IMR-90 (cell line): ENCODE measurements at regions not wholly inside any gene's neighbourhood (a gene's known extent, or its start where the extent isn't known, plus 50 kb on each side); places are given as distances from the start of the nearest gene placed in this dataset.

Experiments
- ATAC-seq: fragments of 200-7000 bp; cut with Tn5 transposase; 2 replicates; pipeline ENCODE4 v1.9.1; 2020; ENCODE audit warnings: low read depth, mild to moderate bottlenecking, moderate library complexity
- BruUV-seq: library from RNA; stranded (reverse); fragments of 400-500 nt; replicated peaks from 2 replicates; lab custom pipeline; 2021; lab: Mats Ljungman, UMichigan
- CTCF ChIA-PET: fragments of 300-600 bp; formaldehyde crosslinking; extraction: SDS; loops from one replicate; lab custom pipeline; 2021; ENCODE audit warnings: antibody characterized with exemption; lab: Yijun Ruan, JAX
- POLR2A ChIA-PET: fragments of 300-600 bp; sonication (Branson Sonifier 250); formaldehyde crosslinking; loops from one replicate; lab custom pipeline; 2022; ENCODE audit warnings: antibody characterized with exemption; ENCODE audit not compliant: unreplicated experiment; lab: Charles Lee
- DNase-seq: peaks from one replicate; pipeline ENCODE4 v3.0.0; 2013
- H2AFZ ChIP-seq: replicated peaks from 2 replicates; pipeline ENCODE3; 2013; ENCODE audit warnings: low read length, mild to moderate bottlenecking; ENCODE audit not compliant: poor library complexity
- H2AK5ac ChIP-seq: 2 replicates; pipeline ENCODE4 v1.6.1; 2013; ENCODE audit warnings: low read depth, low read length, inconsistent platforms
- H2AK9ac ChIP-seq: replicated peaks from 2 replicates; pipeline ENCODE3; 2013; ENCODE audit warnings: mild to moderate bottlenecking, low read depth, low read length, moderate library complexity; ENCODE audit not compliant: poor library complexity
- H2BK120ac ChIP-seq: 2 replicates; pipeline ENCODE4 v1.6.1; 2013; ENCODE audit warnings: low read depth, low read length, inconsistent platforms
- H2BK15ac ChIP-seq: 3 replicates; pipeline ENCODE4 v1.6.1; 2013; ENCODE audit warnings: low read depth, low read length, inconsistent platforms
- H2BK20ac ChIP-seq: 2 replicates; pipeline ENCODE4 v1.6.1; 2013; ENCODE audit warnings: low read depth, mild to moderate bottlenecking, inconsistent platforms, low read length, moderate library complexity
- H2BK5ac ChIP-seq: 2 replicates; pipeline ENCODE4 v1.6.1; 2013; ENCODE audit warnings: mild to moderate bottlenecking, low read depth, low read length, inconsistent platforms; ENCODE audit not compliant: poor library complexity, severe bottlenecking
- H3K14ac ChIP-seq: replicated peaks from 2 replicates; pipeline ENCODE4 v1.6.1; 2013; ENCODE audit warnings: low read depth, low read length, inconsistent platforms
- H3K18ac ChIP-seq: 2 replicates; pipeline ENCODE4 v1.6.1; 2013; ENCODE audit warnings: low read depth, low read length, control low read depth
- H3K23ac ChIP-seq: 2 replicates; pipeline ENCODE4 v1.6.1; 2013; ENCODE audit warnings: low read depth, low read length, inconsistent platforms
- H3K27ac ChIP-seq: 2 replicates; pipeline ENCODE4 v1.5.1; 2013; ENCODE audit warnings: mild to moderate bottlenecking, control low read depth, low read length; ENCODE audit not compliant: insufficient read depth
- H3K27me3 ChIP-seq: 2 replicates; pipeline ENCODE4 v1.6.1; 2013; ENCODE audit warnings: low read length; ENCODE audit not compliant: control insufficient read depth, insufficient read depth
- H3K36me3 ChIP-seq: 2 replicates; pipeline ENCODE4 v1.6.1; 2013; ENCODE audit warnings: low read length, mixed read lengths; ENCODE audit not compliant: control insufficient read depth, insufficient read depth
- H3K4ac ChIP-seq: 2 replicates; pipeline ENCODE4 v1.6.1; 2013; ENCODE audit warnings: low read depth, low read length, inconsistent platforms
- H3K4me1 ChIP-seq: 2 replicates; pipeline ENCODE4 v1.6.1; 2013; ENCODE audit warnings: low read length, mixed read lengths; ENCODE audit not compliant: control insufficient read depth, insufficient read depth
- H3K4me2 ChIP-seq: 2 replicates; pipeline ENCODE4 v1.6.1; 2013; ENCODE audit warnings: low read depth, mild to moderate bottlenecking, control low read depth, low read length, moderate library complexity
- H3K4me3 ChIP-seq: 2 replicates; pipeline ENCODE4 v1.5.1; 2013; ENCODE audit warnings: low read depth, mild to moderate bottlenecking, control low read depth, low read length, moderate library complexity; ENCODE audit not compliant: insufficient read depth
- H3K56ac ChIP-seq: 2 replicates; pipeline ENCODE4 v1.6.1; 2013; ENCODE audit warnings: low read length, inconsistent platforms; ENCODE audit not compliant: insufficient read depth; ENCODE audit errors: extremely low read depth
- H3K79me1 ChIP-seq, 2 experiments: 2 replicates each; pipeline ENCODE4 v1.6.1; 2013; ENCODE audit warnings: low read length in 2 of 2, inconsistent platforms in 1 of 2, low read depth in 1 of 2
- H3K9ac ChIP-seq: 2 replicates; pipeline ENCODE4 v1.6.1; 2013; ENCODE audit warnings: low read depth, low read length, control low read depth
- H3K9me1 ChIP-seq: 2 replicates; pipeline ENCODE4 v1.6.1; 2013; ENCODE audit warnings: low read length, inconsistent platforms; ENCODE audit not compliant: insufficient read depth
- H3K9me3 ChIP-seq: 2 replicates; pipeline ENCODE4 v1.6.1; 2013; ENCODE audit warnings: low read length; ENCODE audit not compliant: control insufficient read depth, insufficient read depth
- H4K20me1 ChIP-seq: 2 replicates; pipeline ENCODE4 v1.6.1; 2013; ENCODE audit warnings: low read length, inconsistent platforms; ENCODE audit not compliant: insufficient read depth
- H4K5ac ChIP-seq: 2 replicates; pipeline ENCODE4 v1.6.1; 2013; ENCODE audit warnings: mild to moderate bottlenecking, low read depth, low read length, control low read depth
- H4K8ac ChIP-seq, 2 experiments: 2 replicates each; pipeline ENCODE4 v1.6.1; 2013; ENCODE audit warnings: low read depth in 2 of 2, low read length in 2 of 2, control low read depth in 1 of 2, inconsistent platforms in 1 of 2
- H4K91ac ChIP-seq: 2 replicates; pipeline ENCODE4 v1.6.1; 2013; ENCODE audit warnings: low read depth, low read length, inconsistent platforms; ENCODE audit not compliant: insufficient read depth
- FOS ChIP-seq: fragments of 150-350 bp; IDR thresholded peaks from 2 replicates; pipeline ENCODE4 v1.6.1; 2016; ENCODE audit warnings: low read depth, low read length
- NFE2L2 ChIP-seq: fragments of 150-350 bp; IDR thresholded peaks from 2 replicates; pipeline ENCODE4 v1.6.1; 2016; ENCODE audit warnings: low read depth, mild to moderate bottlenecking, low read length
- POLR2A ChIP-seq: IDR thresholded peaks from 2 replicates; pipeline ENCODE4 v1.6.1; 2012; ENCODE audit warnings: mild to moderate bottlenecking, low read depth, low read length
- RCOR1 ChIP-seq: IDR thresholded peaks from 2 replicates; pipeline ENCODE4 v1.6.1; 2012; ENCODE audit warnings: mild to moderate bottlenecking, low read length, improper control_type of control experiment; ENCODE audit not compliant: insufficient replicate concordance
- RFX5 ChIP-seq: IDR thresholded peaks from 2 replicates; pipeline ENCODE4 v1.8.0; 2012; ENCODE audit warnings: low read depth, mild to moderate bottlenecking, low read length, moderate library complexity
- WGBS, 2 experiments: methylation state at CpG; one replicate each; pipeline versions ENCODE4 v1.1.5 to v1.1.7; 2013; ENCODE audit warnings: missing lambda C conversion rate in 2 of 2; ENCODE audit not compliant: insufficient read length in 1 of 2; ENCODE audit errors: extremely low coverage in 2 of 2; 5-methylcytosine and 5-hydroxymethylcytosine counted together
- dilution Hi-C: fragments of 300-500 bp; cut with HindIII; formaldehyde crosslinking; loops from one replicate; pipeline ENCODE4 v1.14.3; 2018; ENCODE audit warnings: low sequenced_read_pairs; ENCODE audit not compliant: unreplicated experiment
- in situ Hi-C: fragments of 300-500 bp; cut with MboI; formaldehyde crosslinking; loops from 3 replicates; pipeline ENCODE4 v1.14.3; 2019; ENCODE audit warnings: low sequenced_read_pairs, inconsistent platforms, mixed read lengths
- intact Hi-C: fragments of 100-400 bp; cut with micrococcal nuclease; formaldehyde crosslinking; loops from 2 replicates; pipeline ENCODE4 v1.10.0; 2022

DNA sequence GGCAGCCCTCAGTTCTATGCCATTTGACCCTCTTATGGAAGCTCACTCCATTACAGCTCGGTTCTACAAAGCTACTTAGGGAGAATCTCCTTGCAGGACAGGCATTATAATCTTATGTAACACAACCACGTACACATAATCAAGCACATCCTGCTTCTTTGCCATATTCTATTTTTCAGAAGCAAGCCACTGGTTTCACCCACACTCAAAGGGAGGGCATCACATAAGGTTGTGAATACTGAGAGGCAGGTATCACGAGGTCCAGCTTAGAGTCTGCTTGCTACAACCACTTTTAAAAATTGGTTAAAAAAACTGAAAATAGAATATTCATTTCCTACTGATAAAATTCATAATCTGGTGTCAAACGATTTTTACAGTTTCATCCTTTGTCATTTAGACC, 589.2 kb downstream of the SLC16A7 start:
- Histone ChIP-seq H2BK5ac (no peak overlapping the region), H3K14ac (no peak overlapping the region), H3K9ac (no peak overlapping the region), H4K8ac (no peak overlapping the region), H2AK5ac (no peak overlapping the region), H2BK120ac (no peak overlapping the region), H3K18ac (no peak overlapping the region), H4K91ac (no peak overlapping the region), H2BK15ac (no peak overlapping the region), H3K4ac (no peak overlapping the region), H2BK20ac (no peak overlapping the region), H3K4me1 (peaks cover 2% of the 10 kb centered on the region), H4K5ac (no peak overlapping the region), H4K20me1 (no peaks in the 10 kb centered on the region), H3K9me3 (no peaks in the 10 kb centered on the region), H2AFZ (no peak overlapping the region), H3K36me3 (no peaks in the 10 kb centered on the region), H3K27me3 (no peaks in the 10 kb centered on the region), H3K4me2 (no peak overlapping the region), H3K27ac (no peak overlapping the region), H3K23ac (no peak overlapping the region), H3K9me1 (no peaks in the 10 kb centered on the region), H2AK9ac (no peak overlapping the region), H3K56ac (no peak overlapping the region), H3K4me3 (no peak overlapping the region), H3K79me1 (no peaks in the 10 kb centered on the region)
- no TSS peak for BruUV-seq
- WGBS, 2 experiments = 100% methylated on average over 1 of the region's 4 CpGs; no CpG with 5 or more reads in 1 of the 2 experiments
- intact Hi-C loops = no loop called here
- TF ChIP-seq RFX5 (no peak), FOS (no peak), POLR2A (no peak), NFE2L2 (no peak), RCOR1 (no peak)
- DNase-seq (no peak), ATAC-seq (no peak)
- dilution Hi-C loops = no loop called here
- POLR2A ChIA-PET = no interaction called here
- in situ Hi-C loops = no loop called here
- CTCF ChIA-PET = no interaction called here
